ENCODE measurements at regions not wholly inside any gene's neighbourhood (a gene's known extent, or its start where the extent isn't known, plus 50 kb on each side); places are given as distances from the start of the nearest gene placed in this dataset.

- CTCF ChIA-PET: no interaction called here
- no peak for DNase-seq (ENCODE audit: low read depth)
- no peaks in the 10 kb centered on the region for H3K27me3 ChIP-seq (ENCODE audit: control insufficient read depth, insufficient read depth, low read length)
- no peak overlapping the region for H3K4me3 ChIP-seq (ENCODE audit: low read depth, low read length)
- no peak for TF ChIP-seq CTCF (IDR thresholded peaks at IDR 0.05; ENCODE audit: insufficient read depth, low read depth, low read length)
- no peaks in the 10 kb centered on the region for H3K36me3 ChIP-seq (ENCODE audit: control insufficient read depth, insufficient read depth, low read length)
- POLR2A ChIA-PET: no interaction called here
Measured at GRCh38 chr1:72524021-72524420, 241.7 kb upstream of the NEGR1 start.

GRCh38 chr1:72521659-72522058 lies 239.3 kb upstream of the NEGR1 start:
- DNase-seq (ENCODE audit: low read depth): no peak
- Histone ChIP-seq H3K27me3 (ENCODE audit: control insufficient read depth, insufficient read depth, low read length) (no peaks in the 10 kb centered on the region), H3K4me3 (ENCODE audit: low read depth, low read length) (no peak overlapping the region), H3K36me3 (ENCODE audit: control insufficient read depth, insufficient read depth, low read length) (no peaks in the 10 kb centered on the region)
- ChIA-PET POLR2A (no interaction called here), CTCF (no interaction called here)
- TF ChIP-seq CTCF (IDR thresholded peaks at IDR 0.05; ENCODE audit: insufficient read depth, low read depth, low read length): no peak

GRCh38 chr1:72516826-72517225 lies 234.5 kb upstream of the NEGR1 start:
- DNase-seq (ENCODE audit: low read depth): no peak
- Histone ChIP-seq H3K36me3 (ENCODE audit: control insufficient read depth, insufficient read depth, low read length) (no peaks in the 10 kb centered on the region), H3K27me3 (ENCODE audit: control insufficient read depth, insufficient read depth, low read length) (no peaks in the 10 kb centered on the region), H3K4me3 (ENCODE audit: low read depth, low read length) (no peak overlapping the region)
- ChIA-PET POLR2A (no interaction called here), CTCF (no interaction called here)
- TF ChIP-seq CTCF (IDR thresholded peaks at IDR 0.05; ENCODE audit: insufficient read depth, low read depth, low read length): no peak

- TF ChIP-seq CTCF (IDR thresholded peaks at IDR 0.05; ENCODE audit: insufficient read depth, low read depth, low read length): no peak
- no peak overlapping the region for H3K4me3 ChIP-seq (ENCODE audit: low read depth, low read length)
- H3K36me3 ChIP-seq (ENCODE audit: control insufficient read depth, insufficient read depth, low read length): no peaks in the 10 kb centered on the region
- no peak for DNase-seq (ENCODE audit: low read depth)
- ChIA-PET CTCF (no interaction called here), POLR2A (no interaction called here)
- H3K27me3 ChIP-seq (ENCODE audit: control insufficient read depth, insufficient read depth, low read length): no peaks in the 10 kb centered on the region
Measured at GRCh38 chr1:72516264-72516663, 233.9 kb upstream of the NEGR1 start.

- H3K27me3 ChIP-seq (ENCODE audit: control insufficient read depth, insufficient read depth, low read length): no peaks in the 10 kb centered on the region
- ChIA-PET POLR2A (no interaction called here), CTCF (no interaction called here)
- H3K36me3 ChIP-seq (ENCODE audit: control insufficient read depth, insufficient read depth, low read length): no peaks in the 10 kb centered on the region
- TF ChIP-seq CTCF (IDR thresholded peaks at IDR 0.05; ENCODE audit: insufficient read depth, low read depth, low read length): no peak
- no peak overlapping the region for H3K4me3 ChIP-seq (ENCODE audit: low read depth, low read length)
- DNase-seq (ENCODE audit: low read depth): no peak
Measured at GRCh38 chr1:72498371-72498770, 216.0 kb upstream of the NEGR1 start.

All from BJ (cell line).